ENCODE measurements at regions not wholly inside any gene's neighbourhood (a gene's known extent, or its start where the extent isn't known, plus 50 kb on each side); places are given as distances from the start of the nearest gene placed in this dataset.

DNA sequence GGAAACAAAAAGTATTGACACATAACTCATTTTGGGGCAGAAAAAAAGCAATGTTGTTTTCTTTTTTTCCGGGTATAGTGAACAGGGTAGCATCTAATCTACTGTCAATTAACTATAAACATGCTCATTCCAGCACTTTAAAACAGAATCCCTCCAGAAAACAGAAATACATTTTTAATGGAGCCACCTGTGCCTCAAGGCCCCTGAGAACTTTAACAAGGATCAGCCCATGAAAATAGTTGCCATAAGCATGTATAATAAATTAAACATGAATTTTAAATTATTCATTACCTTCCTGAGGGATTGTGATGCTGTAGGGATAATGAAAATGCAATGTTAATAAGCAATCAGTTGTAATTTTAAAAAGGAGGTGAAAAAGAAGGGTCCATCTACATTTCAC is 101.4 kb upstream of the IVNS1ABP start:
- ATAC-seq: no peak
- Histone ChIP-seq H3K4me1 (ENCODE audit: control insufficient read depth, insufficient read depth, low read length) (no peaks in the 10 kb centered on the region), H3K27me3 (ENCODE audit: control insufficient read depth, insufficient read depth) (no peaks in the 10 kb centered on the region), H3K9me3 (ENCODE audit: control insufficient read depth, low read length) (no peaks in the 10 kb centered on the region), H3K4me3 (ENCODE audit: low read length) (no peak overlapping the region), H3K27ac (ENCODE audit: low read length) (no peak overlapping the region)
- no peak for DNase-seq
- intact Hi-C loops (cut with DNase I): no loop called here
- WGBS: 41% methylated on average over 1 of the region's 1 CpG

GRCh38 chr1:185412385-185413087 is 95.5 kb upstream of the IVNS1ABP start:
- H3K27me3 ChIP-seq (ENCODE audit: control insufficient read depth, insufficient read depth): no peaks in the 10 kb centered on the region
- no peak overlapping the region for H3K27ac ChIP-seq (ENCODE audit: low read length)
- ATAC-seq (no peak), DNase-seq (no peak)
- no peaks in the 10 kb centered on the region for H3K4me1 ChIP-seq (ENCODE audit: control insufficient read depth, insufficient read depth, low read length)
- H3K9me3 ChIP-seq (ENCODE audit: control insufficient read depth, low read length): no peaks in the 10 kb centered on the region
- 63% methylated on average over 7 of the region's 7 CpGs for WGBS
- intact Hi-C loops (cut with DNase I): no loop called here
- no peak overlapping the region for H3K4me3 ChIP-seq (ENCODE audit: low read length)

DNA sequence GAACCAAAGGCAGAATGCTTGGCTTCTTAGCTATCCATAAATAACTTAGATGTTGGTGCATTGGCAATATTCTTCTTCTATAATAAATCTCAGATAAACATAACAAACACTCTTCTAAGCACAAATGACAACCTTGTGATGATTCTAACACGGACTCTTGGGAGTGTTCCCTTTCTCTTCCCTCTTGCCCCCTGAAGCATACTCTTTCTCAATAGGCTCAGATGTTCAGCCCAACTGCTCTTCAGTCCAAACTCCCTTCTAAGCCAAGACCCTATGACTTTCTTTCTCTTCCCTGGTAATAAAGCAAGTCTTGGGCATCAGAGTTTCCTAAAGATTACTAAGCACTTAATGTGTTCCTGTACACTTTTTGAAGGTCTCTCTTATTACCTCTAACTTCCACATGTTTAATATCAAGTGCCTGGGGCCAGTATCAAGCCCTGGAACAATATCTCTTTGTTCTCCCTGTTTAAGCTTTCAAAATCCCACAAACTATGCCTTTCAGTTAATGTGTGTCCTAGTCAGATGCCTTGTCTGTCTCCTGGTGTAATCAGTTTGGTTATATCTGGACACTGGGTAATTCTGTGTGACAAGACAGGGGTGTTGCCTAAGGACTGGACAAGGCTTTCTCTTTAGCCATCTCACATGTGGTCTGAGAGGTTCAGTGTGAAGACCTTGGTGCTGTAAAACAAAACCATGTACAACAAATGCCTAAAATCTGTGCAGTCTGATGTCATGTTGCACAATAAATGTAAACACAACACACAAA is 92.9 kb upstream of the IVNS1ABP start:
- 68% methylated on average over 1 of the region's 1 CpG for WGBS
- DNase-seq (no peak), ATAC-seq (no peak)
- no peak overlapping the region for H3K4me3 ChIP-seq (ENCODE audit: low read length)
- H3K4me1 ChIP-seq (ENCODE audit: control insufficient read depth, insufficient read depth, low read length): no peaks in the 10 kb centered on the region
- no peak overlapping the region for H3K27ac ChIP-seq (ENCODE audit: low read length)
- no peaks in the 10 kb centered on the region for H3K27me3 ChIP-seq (ENCODE audit: control insufficient read depth, insufficient read depth)
- intact Hi-C loops (cut with DNase I): no loop called here
- no peaks in the 10 kb centered on the region for H3K9me3 ChIP-seq (ENCODE audit: control insufficient read depth, low read length)

DNA sequence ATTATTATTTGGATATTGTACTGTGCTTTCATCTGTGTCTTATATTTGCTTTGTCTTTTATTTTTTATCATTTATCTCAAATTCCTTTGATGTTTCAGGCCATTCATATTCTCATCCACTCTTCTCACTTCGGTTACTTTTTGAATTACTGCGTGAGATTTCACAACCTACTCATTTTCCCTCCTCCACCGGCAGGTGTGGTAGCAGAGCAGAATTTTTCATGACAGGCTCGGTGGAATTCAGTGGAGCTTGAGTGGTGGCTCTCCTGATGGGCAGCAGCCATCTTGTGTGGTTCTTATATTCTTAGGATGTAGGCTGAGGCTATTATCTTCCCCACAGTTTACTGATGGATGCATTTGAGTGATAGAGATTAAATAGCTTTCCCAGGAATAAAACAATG is 92.3 kb upstream of the IVNS1ABP start:
- Histone ChIP-seq H3K9me3 (ENCODE audit: control insufficient read depth, low read length) (no peaks in the 10 kb centered on the region), H3K27me3 (ENCODE audit: control insufficient read depth, insufficient read depth) (no peaks in the 10 kb centered on the region), H3K4me3 (ENCODE audit: low read length) (no peak overlapping the region), H3K27ac (ENCODE audit: low read length) (no peak overlapping the region), H3K4me1 (ENCODE audit: control insufficient read depth, insufficient read depth, low read length) (no peaks in the 10 kb centered on the region)
- no peak for DNase-seq
- no peak for ATAC-seq
- intact Hi-C loops (cut with DNase I): no loop called here
- 88% methylated on average over 4 of the region's 4 CpGs for WGBS

DNA sequence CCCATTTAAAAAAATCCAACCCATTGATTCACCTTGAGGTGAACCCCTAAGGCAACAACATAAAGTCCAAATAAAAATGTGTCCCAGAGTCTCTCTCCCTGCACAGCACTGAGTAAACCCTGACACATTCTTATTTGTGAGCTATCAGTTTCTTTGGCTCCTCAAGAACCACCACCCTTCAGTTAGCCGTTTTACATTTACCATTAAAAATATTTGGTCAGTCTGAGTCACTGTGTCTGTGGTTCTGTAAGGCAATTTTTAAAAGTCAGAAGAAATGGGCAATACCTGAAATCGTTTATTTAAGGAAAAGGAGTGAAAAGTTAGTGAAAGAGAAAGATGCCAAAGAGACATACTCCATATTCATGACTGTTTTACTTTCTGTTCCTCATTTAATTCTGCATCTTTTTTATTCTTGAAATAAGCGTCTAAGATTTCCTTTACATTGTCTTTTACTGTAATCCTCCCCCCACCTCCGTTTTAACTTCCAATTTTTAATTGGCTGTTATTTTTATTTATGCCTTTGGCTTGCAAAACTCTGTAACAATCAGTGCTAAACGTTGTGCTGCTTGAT is 91.7 kb upstream of the IVNS1ABP start:
- WGBS: 57% methylated on average over 5 of the region's 5 CpGs
- Histone ChIP-seq H3K9me3 (ENCODE audit: control insufficient read depth, low read length) (no peaks in the 10 kb centered on the region), H3K27ac (ENCODE audit: low read length) (no peak overlapping the region), H3K4me3 (ENCODE audit: low read length) (no peak overlapping the region), H3K4me1 (ENCODE audit: control insufficient read depth, insufficient read depth, low read length) (no peaks in the 10 kb centered on the region), H3K27me3 (ENCODE audit: control insufficient read depth, insufficient read depth) (no peaks in the 10 kb centered on the region)
- ATAC-seq: no peak
- DNase-seq: no peak
- intact Hi-C loops (cut with DNase I): no loop called here

DNA sequence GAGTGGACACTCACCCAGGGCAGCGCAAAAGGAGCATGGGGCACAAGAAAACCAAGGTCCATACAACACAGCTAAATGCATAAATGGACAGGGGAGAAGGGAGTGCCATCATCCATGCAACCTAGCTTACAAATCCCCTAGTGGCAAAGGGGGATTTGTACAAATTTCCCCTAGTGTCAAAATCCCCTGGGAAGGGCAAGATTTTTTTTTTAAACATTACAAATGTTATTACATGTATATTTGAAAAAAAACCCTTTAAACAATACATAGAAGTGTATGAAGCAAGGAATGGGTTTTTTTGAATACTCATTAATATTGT is 89.6 kb upstream of the IVNS1ABP start:
- intact Hi-C loops (cut with DNase I): no loop called here
- DNase-seq: no peak
- Histone ChIP-seq H3K4me1 (ENCODE audit: control insufficient read depth, insufficient read depth, low read length) (no peaks in the 10 kb centered on the region), H3K9me3 (ENCODE audit: control insufficient read depth, low read length) (no peaks in the 10 kb centered on the region), H3K27ac (ENCODE audit: low read length) (no peak overlapping the region), H3K27me3 (ENCODE audit: control insufficient read depth, insufficient read depth) (no peaks in the 10 kb centered on the region), H3K4me3 (ENCODE audit: low read length) (no peak overlapping the region)
- no peak for ATAC-seq
- WGBS: 98% methylated on average over 1 of the region's 1 CpG

GRCh38 chr1:185406006-185406690 is 89.1 kb upstream of the IVNS1ABP start:
- Histone ChIP-seq H3K4me3 (ENCODE audit: low read length) (no peak overlapping the region), H3K27ac (ENCODE audit: low read length) (no peak overlapping the region), H3K27me3 (ENCODE audit: control insufficient read depth, insufficient read depth) (no peaks in the 10 kb centered on the region), H3K9me3 (ENCODE audit: control insufficient read depth, low read length) (no peaks in the 10 kb centered on the region), H3K4me1 (ENCODE audit: control insufficient read depth, insufficient read depth, low read length) (no peaks in the 10 kb centered on the region)
- no peak for DNase-seq
- ATAC-seq: no peak
- 86% methylated on average over 3 of the region's 3 CpGs for WGBS
- intact Hi-C loops (cut with DNase I): no loop called here

- H3K4me3 ChIP-seq (ENCODE audit: low read length): peak overlapping the region; percentile 40
- intact Hi-C loops (cut with DNase I): no loop called here
- no peaks in the 10 kb centered on the region for H3K27me3 ChIP-seq (ENCODE audit: control insufficient read depth, insufficient read depth)
- H3K4me1 ChIP-seq (ENCODE audit: control insufficient read depth, insufficient read depth, low read length): no peaks in the 10 kb centered on the region
- DNase-seq (no peak), ATAC-seq (no peak)
- no peaks in the 10 kb centered on the region for H3K9me3 ChIP-seq (ENCODE audit: control insufficient read depth, low read length)
- no peak overlapping the region for H3K27ac ChIP-seq (ENCODE audit: low read length)
- WGBS: 80% methylated on average over 6 of the region's 6 CpGs
Observed at GRCh38 chr1:185404907-185405568, 88.0 kb upstream of the IVNS1ABP start.

DNA sequence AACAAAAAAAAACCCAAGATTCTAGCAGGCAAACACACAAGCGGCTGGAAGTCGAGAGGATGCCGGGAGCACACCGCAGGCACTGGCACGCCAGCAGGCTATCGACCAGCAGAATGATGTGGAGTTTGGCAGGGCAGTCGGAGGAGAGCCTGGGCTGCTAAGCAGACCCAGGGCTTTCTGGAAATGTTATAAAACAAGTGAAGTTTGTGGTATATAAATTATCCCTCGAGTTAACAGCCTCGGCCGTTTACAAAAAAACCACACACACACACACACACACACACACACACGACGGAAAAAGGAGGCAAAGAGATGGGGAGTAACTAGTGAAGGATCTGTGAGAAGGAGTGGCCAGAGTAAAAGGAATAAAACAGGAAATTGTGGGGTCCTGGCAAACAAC is 87.2 kb upstream of the IVNS1ABP start:
- intact Hi-C loops (cut with DNase I): no loop called here
- peak; percentile 72 to 85 for ATAC-seq
- H3K27ac ChIP-seq (ENCODE audit: low read length): no peak overlapping the region
- H3K27me3 ChIP-seq (ENCODE audit: control insufficient read depth, insufficient read depth): no peaks in the 10 kb centered on the region
- H3K9me3 ChIP-seq (ENCODE audit: control insufficient read depth, low read length): no peaks in the 10 kb centered on the region
- H3K4me1 ChIP-seq (ENCODE audit: control insufficient read depth, insufficient read depth, low read length): no peaks in the 10 kb centered on the region
- peak overlapping the region; percentile 40 for H3K4me3 ChIP-seq (ENCODE audit: low read length)
- peak; percentile 56 to 77 (median 65) for DNase-seq
- 6% methylated on average over 12 of the region's 12 CpGs for WGBS

DNA sequence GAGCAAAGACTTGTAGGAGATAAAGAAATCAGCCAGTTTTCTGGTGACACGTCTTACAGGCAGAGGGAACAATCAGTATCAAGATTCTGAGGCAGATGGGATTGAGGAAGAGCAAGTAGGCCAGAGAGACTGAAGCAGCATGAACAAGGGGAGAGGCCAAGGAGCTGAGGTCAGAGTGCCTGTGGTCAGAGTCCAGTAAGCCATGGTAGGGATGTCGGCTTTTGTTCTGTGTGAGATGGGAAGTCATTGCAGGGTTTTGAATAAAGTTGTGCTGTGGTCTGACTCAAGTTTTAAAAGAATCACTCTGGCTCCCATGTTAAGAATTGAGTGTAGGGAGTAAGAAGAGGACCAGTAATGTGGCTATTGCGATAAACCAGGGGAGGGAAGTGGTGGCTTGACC is 85.9 kb upstream of the IVNS1ABP start:
- no peak for DNase-seq
- no peaks in the 10 kb centered on the region for H3K4me1 ChIP-seq (ENCODE audit: control insufficient read depth, insufficient read depth, low read length)
- no peaks in the 10 kb centered on the region for H3K27me3 ChIP-seq (ENCODE audit: control insufficient read depth, insufficient read depth)
- WGBS: 91% methylated on average over 3 of the region's 3 CpGs
- H3K27ac ChIP-seq (ENCODE audit: low read length): no peak overlapping the region
- no peak overlapping the region for H3K4me3 ChIP-seq (ENCODE audit: low read length)
- no peak for ATAC-seq
- H3K9me3 ChIP-seq (ENCODE audit: control insufficient read depth, low read length): no peaks in the 10 kb centered on the region
- intact Hi-C loops (cut with DNase I): no loop called here

GRCh38 chr1:185401019-185401418 is 84.0 kb upstream of the IVNS1ABP start:
- Histone ChIP-seq H3K4me3 (ENCODE audit: low read length) (no peak overlapping the region), H3K27ac (ENCODE audit: low read length) (no peak overlapping the region), H3K4me1 (ENCODE audit: control insufficient read depth, insufficient read depth, low read length) (no peaks in the 10 kb centered on the region), H3K27me3 (ENCODE audit: control insufficient read depth, insufficient read depth) (no peaks in the 10 kb centered on the region), H3K9me3 (ENCODE audit: control insufficient read depth, low read length) (no peaks in the 10 kb centered on the region)
- 93% methylated on average over 3 of the region's 3 CpGs for WGBS
- DNase-seq (no peak), ATAC-seq (no peak)
- intact Hi-C loops (cut with DNase I): no loop called here
